HCT116 (cell line): ENCODE measurements at regions not wholly inside any gene's neighbourhood (a gene's known extent, or its start where the extent isn't known, plus 50 kb on each side); places are given as distances from the start of the nearest gene placed in this dataset.

ENCODE experiments used
- JUND ChIP-seq: IDR thresholded peaks from 2 replicates; pipeline ENCODE4 v1.6.1; 2012
- MAX ChIP-seq: IDR thresholded peaks from 2 replicates; pipeline ENCODE4 v1.6.1; 2012
- POLR2A ChIP-seq: IDR thresholded peaks from 2 replicates; pipeline ENCODE4 v1.7.0; 2011; ENCODE audit warnings: borderline replicate concordance; ENCODE audit not compliant: insufficient read depth, insufficient read length; ENCODE audit errors: extremely low read depth
- ZBTB33 ChIP-seq: IDR thresholded peaks from 2 replicates; pipeline ENCODE4 v1.6.1; 2011; ENCODE audit warnings: mild to moderate bottlenecking, low read length, moderate library complexity; ENCODE audit not compliant: insufficient replicate concordance; ENCODE audit errors: extremely low read depth
- TF ChIP-seq, protein P1 (sequence below), 3 experiments: fragments of 200-600 bp in 1 of 3; sonication (generic) in 1 of 3; IDR thresholded peaks in 2 of 3; conservative IDR thresholded peaks in 1 of 3; 2 replicates each; pipeline ENCODE4 v1.5.1; 2012 to 2017; ENCODE audit warnings: low read depth in 2 of 3, low read length in 2 of 3, antibody characterized with exemption in 1 of 3, borderline replicate concordance in 1 of 3, control low read depth in 1 of 3, mild to moderate bottlenecking in 1 of 3, mixed read lengths in 1 of 3, mixed run types in 1 of 3, moderate library complexity in 1 of 3; ENCODE audit not compliant: insufficient read depth in 1 of 3

DNA sequence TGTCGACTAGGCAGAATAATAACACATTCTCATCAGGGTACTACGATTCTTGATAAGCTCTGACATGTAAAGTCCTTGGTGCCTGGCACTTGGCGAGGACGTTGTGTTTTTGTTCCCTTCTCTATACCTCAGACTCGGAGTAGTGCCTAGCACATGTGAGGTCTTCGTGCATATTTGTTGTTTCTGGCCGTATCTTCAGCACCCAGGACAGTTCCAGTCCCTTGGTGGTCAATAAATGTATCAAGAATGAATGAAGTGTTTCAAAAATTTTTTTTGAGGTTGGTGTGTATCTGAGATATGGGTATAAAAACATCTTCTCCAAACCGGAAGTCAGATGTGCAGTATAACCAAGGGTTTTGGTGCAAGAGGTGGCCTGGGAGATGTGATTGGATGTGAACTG lies 198.2 kb downstream of the AACS start:
- TF ChIP-seq JUND (no peak), ZBTB33 (no peak), MAX (no peak), POLR2A (no peak)
- TF ChIP-seq, protein P1, sequence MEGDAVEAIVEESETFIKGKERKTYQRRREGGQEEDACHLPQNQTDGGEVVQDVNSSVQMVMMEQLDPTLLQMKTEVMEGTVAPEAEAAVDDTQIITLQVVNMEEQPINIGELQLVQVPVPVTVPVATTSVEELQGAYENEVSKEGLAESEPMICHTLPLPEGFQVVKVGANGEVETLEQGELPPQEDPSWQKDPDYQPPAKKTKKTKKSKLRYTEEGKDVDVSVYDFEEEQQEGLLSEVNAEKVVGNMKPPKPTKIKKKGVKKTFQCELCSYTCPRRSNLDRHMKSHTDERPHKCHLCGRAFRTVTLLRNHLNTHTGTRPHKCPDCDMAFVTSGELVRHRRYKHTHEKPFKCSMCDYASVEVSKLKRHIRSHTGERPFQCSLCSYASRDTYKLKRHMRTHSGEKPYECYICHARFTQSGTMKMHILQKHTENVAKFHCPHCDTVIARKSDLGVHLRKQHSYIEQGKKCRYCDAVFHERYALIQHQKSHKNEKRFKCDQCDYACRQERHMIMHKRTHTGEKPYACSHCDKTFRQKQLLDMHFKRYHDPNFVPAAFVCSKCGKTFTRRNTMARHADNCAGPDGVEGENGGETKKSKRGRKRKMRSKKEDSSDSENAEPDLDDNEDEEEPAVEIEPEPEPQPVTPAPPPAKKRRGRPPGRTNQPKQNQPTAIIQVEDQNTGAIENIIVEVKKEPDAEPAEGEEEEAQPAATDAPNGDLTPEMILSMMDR (IDR thresholded peaks at IDR 0.05 in 2 of 3, conservative IDR thresholded peaks at IDR 0.05 in 1 of 3; ENCODE audit: borderline replicate concordance in 1 of 3, insufficient read depth in 1 of 3, low read depth in 2 of 3, low read length in 2 of 3) = no peak
